Endothelial cell of hepatic sinusoid (primary cell): ENCODE measurements at regions not wholly inside any gene's neighbourhood (a gene's known extent, or its start where the extent isn't known, plus 50 kb on each side); places are given as distances from the start of the nearest gene placed in this dataset.
"Not testable (repeated sequence)": the region's sequence is repeated elsewhere in the genome, so short reads cannot be mapped to it uniquely, and the experiment has no call there.

Experiments
- in situ Hi-C: cut with HindIII; loops from 2 replicates; pipeline ENCODE4 v1.10.0; 2017; ENCODE audit warnings: low sequenced_read_pairs

DNA sequence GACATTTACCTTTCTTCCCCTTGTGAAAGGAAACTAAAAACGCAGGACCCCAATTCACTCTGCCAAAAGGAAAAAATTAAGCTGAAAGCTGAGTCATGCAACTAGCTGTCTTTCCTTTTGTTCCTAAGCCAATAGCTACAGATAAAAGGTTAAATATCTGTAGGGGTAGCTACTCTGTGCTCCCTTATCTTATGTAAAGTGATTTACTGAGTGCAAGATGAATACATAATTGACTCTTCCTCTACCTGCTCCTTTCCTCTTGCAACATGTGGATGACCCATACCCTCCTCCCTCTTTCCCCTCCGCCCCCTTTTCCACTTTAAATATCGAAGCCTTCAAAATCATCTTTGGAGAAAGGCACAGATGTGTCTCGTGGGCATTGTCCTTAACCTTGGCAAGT is 68.0 kb upstream of the ZNF157 start:
- in situ Hi-C loops = no loop called here

DNA sequence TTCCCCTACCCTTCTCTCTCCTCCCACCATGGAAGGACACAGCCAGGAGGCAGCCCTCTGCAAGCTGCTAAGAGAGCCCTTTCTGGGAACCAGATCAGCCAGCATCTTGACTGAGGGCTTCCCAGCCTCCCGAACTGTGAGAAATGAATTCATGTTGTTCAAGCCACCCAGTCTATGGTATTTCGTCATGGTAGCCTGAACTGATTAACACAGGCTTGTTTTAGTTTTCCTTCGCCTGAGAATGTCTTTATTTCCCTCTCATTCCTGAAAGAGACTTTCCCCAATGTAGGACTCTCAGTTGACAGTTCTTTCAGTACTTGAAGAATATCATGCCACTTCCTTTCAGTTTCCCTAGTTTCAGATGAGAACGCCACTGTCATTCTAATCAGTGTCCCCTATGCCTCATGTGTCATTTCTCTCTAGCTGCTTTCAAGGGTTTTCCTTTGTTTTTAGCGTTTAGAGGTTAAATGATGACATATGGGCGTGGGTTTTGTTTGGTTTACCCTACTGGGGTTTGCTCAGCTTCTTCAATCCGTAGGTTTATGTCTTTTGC is 63.8 kb upstream of the ZNF157 start:
- in situ Hi-C loops = not testable (repeated sequence)

DNA sequence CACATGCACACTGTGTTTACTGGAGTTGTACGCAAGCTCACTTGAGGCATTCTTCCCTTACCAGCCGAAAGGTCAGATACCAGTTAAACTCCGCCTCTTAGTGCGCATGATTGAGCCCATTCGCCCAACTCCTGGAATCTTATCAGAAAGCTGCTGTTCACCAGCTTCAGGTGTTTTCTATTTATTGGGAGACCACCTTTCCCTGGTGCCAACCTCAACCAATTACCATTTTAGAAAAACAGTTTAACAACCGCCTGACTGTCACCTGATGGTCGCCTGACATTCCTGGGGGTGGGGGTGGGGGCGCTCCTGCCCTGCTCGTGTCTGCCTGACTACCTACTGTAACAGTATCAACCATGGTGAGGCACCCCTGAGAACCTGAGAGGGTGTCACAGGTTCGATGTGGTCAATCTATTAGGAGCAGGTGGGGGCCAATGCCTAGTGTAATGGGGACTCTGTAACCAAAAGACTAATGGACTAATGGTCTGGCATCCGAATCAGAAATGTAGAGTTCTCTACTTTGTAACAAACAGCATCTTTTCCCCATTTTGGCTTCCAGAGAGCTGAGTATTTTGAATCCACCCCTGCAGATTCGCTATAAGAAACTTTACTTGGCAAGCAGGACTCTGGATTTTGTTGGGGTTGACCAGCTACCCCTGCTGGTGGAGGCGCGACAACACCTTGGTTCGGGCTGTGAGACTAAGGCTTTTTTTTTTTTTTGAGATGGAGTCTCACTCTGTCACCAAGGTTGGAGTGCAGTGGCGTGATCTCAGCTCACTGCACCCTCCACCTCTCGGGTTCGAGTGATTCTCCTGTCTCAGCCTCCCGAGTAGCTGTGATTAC is 58.2 kb upstream of the ZNF157 start:
- in situ Hi-C loops = loop anchor here (10.0 kb wide), 1 partner anchor 117 kb away; the partner anchor contains the start of gene UBA1

DNA sequence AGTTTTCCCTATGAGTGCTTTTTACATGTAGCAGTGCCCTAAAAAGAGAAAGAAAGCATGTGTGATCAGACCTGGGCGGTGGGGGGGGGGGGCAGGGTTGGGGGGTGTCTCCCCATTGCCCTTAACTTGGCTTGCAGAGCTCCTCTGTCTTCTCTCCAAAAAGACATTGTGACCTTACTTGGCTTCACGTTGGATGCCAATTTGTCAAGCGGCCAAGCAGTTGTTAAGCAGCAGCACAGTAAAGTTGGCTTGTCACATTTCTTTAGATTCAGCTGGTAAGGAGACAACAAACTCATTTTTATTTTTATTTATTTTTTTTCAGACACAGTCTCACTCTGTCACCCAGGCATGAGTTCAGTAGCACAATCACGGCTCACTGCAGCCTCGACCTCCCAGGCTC is 57.3 kb upstream of the ZNF157 start:
- in situ Hi-C loops = loop anchor here (10.0 kb wide), 1 partner anchor 118 kb away; the partner anchor contains the start of gene UBA1

GRCh38 chrX:47316276-47317025 is 53.9 kb upstream of the ZNF157 start:
- in situ Hi-C loops = loop anchor here (5.0 to 10.0 kb wide), 2 partner anchors 56 to 122 kb away; partner anchors contain the start of genes UBA1 and ZNF157
